ENCODE measurements at regions not wholly inside any gene's neighbourhood (a gene's known extent, or its start where the extent isn't known, plus 50 kb on each side); places are given as distances from the start of the nearest gene placed in this dataset.

DNA sequence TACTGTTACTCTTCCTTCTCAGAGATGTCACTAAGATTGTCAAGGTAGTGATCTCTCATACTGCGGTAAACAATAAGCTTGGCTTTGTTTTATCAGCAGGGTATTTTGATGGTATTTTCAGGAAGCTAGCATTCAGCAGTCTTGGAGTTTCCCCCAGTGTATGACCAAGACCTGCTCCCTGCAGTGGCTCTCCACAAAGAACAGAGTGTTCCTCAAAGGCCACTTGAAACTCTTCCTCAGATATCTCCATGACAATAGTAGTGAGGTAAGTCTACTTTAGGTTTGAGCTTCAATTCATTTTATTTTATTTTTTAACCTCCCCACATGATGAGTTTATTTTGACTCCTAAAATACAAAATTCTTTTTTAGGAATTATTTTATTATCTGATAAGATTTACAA, 74.0 kb upstream of the G2E3 start:
- TF ChIP-seq POLR2A (IDR thresholded peaks at IDR 0.05) (no peak), EP300 (IDR thresholded peaks at IDR 0.05) (no peak)

Measured in gastroesophageal sphincter (tissue), 2 donors.